Suprapubic skin (tissue), 4 donors: ENCODE measurements at regions not wholly inside any gene's neighbourhood (a gene's known extent, or its start where the extent isn't known, plus 50 kb on each side); places are given as distances from the start of the nearest gene placed in this dataset.

Source experiments
- POLR2A ChIP-seq, 2 donors: fragments of 450-650 bp; IDR thresholded peaks; one replicate each; pipeline ENCODE4 v1.6.1; 2017; ENCODE audit warnings: antibody characterized with exemption in 2 of 2, mild to moderate bottlenecking in 2 of 2, moderate library complexity in 2 of 2
- POLR2AphosphoS5 ChIP-seq, 3 donors: sonication (generic); formaldehyde crosslinking; IDR thresholded peaks; one replicate each; pipeline ENCODE4 v1.6.1; 2017; ENCODE audit warnings: antibody characterized with exemption in 3 of 3
- TF ChIP-seq, protein P1 (sequence below), 2 donors: fragments of 200-600 bp in 1 of 2; fragments of 450-650 bp in 1 of 2; sonication (generic) in 1 of 2; IDR thresholded peaks; one replicate each; pipeline ENCODE4 v1.5.1; 2016 to 2019; ENCODE audit warnings: antibody characterized with exemption in 2 of 2, mild to moderate bottlenecking in 1 of 2, moderate library complexity in 1 of 2

DNA sequence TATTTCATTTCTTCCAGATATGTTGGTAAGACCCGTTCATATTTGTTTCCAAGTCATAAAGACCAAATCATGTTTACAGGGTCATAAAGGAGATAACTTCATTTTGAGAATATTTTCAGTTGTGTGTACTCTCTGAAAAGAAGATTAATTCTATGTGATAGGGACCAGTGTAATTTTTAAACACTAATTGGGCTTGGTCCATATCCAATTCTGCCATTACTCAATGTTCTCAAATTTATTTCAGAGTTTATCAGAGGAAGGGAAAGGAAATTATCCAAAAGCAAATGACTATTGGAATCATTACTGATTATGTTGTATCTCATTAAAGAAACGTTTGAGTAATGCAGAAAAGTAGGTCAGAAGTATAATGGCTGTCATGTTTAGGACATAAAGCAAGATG lies 126.8 kb upstream of the DCN start:
- no peak for TF ChIP-seq POLR2A (IDR thresholded peaks at IDR 0.05)
- TF ChIP-seq, protein P1, sequence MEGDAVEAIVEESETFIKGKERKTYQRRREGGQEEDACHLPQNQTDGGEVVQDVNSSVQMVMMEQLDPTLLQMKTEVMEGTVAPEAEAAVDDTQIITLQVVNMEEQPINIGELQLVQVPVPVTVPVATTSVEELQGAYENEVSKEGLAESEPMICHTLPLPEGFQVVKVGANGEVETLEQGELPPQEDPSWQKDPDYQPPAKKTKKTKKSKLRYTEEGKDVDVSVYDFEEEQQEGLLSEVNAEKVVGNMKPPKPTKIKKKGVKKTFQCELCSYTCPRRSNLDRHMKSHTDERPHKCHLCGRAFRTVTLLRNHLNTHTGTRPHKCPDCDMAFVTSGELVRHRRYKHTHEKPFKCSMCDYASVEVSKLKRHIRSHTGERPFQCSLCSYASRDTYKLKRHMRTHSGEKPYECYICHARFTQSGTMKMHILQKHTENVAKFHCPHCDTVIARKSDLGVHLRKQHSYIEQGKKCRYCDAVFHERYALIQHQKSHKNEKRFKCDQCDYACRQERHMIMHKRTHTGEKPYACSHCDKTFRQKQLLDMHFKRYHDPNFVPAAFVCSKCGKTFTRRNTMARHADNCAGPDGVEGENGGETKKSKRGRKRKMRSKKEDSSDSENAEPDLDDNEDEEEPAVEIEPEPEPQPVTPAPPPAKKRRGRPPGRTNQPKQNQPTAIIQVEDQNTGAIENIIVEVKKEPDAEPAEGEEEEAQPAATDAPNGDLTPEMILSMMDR (IDR thresholded peaks at IDR 0.05): no peak
- TF ChIP-seq POLR2AphosphoS5 (IDR thresholded peaks at IDR 0.05): no peak
